NCI-H82 (cell line): ENCODE measurements at regions not wholly inside any gene's neighbourhood (a gene's known extent, or its start where the extent isn't known, plus 50 kb on each side); places are given as distances from the start of the nearest gene placed in this dataset.

Experiments
- DNase-seq: peaks from one replicate; lab custom pipeline; 2025; lab: John Stamatoyannopoulos, UW

GRCh38 chr9:18233311-18233710, 240.6 kb upstream of the ADAMTSL1 start:
- no peak for DNase-seq

- DNase-seq: no peak
Observed at GRCh38 chr9:18233776-18234445, 240.0 kb upstream of the ADAMTSL1 start.

GRCh38 chr9:18235181-18235908, 238.6 kb upstream of the ADAMTSL1 start:
- no peak for DNase-seq

GRCh38 chr9:18236336-18236735, 237.6 kb upstream of the ADAMTSL1 start:
- no peak for DNase-seq

GRCh38 chr9:18237776-18238175, 236.2 kb upstream of the ADAMTSL1 start:
- DNase-seq: peak; percentile 2

GRCh38 chr9:18238254-18238653, 235.7 kb upstream of the ADAMTSL1 start:
- DNase-seq: no peak

- DNase-seq: no peak
Observed at GRCh38 chr9:18238752-18239447, 235.1 kb upstream of the ADAMTSL1 start.

- DNase-seq: no peak
Observed at GRCh38 chr9:18240213-18240612, 233.7 kb upstream of the ADAMTSL1 start.

GRCh38 chr9:18245911-18246310, 228.0 kb upstream of the ADAMTSL1 start:
- DNase-seq: no peak

- DNase-seq: no peak
Observed at GRCh38 chr9:18250053-18250452, 223.9 kb upstream of the ADAMTSL1 start.

- DNase-seq: peak; percentile 0
Observed at GRCh38 chr9:18253950-18254349, 220.0 kb upstream of the ADAMTSL1 start.

GRCh38 chr9:18255158-18255629, 218.8 kb upstream of the ADAMTSL1 start:
- peak; percentile 87 for DNase-seq

- DNase-seq: no peak
Observed at GRCh38 chr9:18255747-18256146, 218.2 kb upstream of the ADAMTSL1 start.

GRCh38 chr9:18256568-18256967, 217.4 kb upstream of the ADAMTSL1 start:
- no peak for DNase-seq

GRCh38 chr9:18260521-18260920, 213.4 kb upstream of the ADAMTSL1 start:
- no peak for DNase-seq

- no peak for DNase-seq
Observed at GRCh38 chr9:18261181-18261580, 212.8 kb upstream of the ADAMTSL1 start.

- no peak for DNase-seq
Observed at GRCh38 chr9:18263377-18263776, 210.6 kb upstream of the ADAMTSL1 start.

GRCh38 chr9:18268381-18268780, 205.6 kb upstream of the ADAMTSL1 start:
- no peak for DNase-seq

- DNase-seq: no peak
Observed at GRCh38 chr9:18269561-18269960, 204.4 kb upstream of the ADAMTSL1 start.

- DNase-seq: no peak
Observed at GRCh38 chr9:18274693-18275092, 199.3 kb upstream of the ADAMTSL1 start.

GRCh38 chr9:18275313-18275990, 198.5 kb upstream of the ADAMTSL1 start:
- no peak for DNase-seq

GRCh38 chr9:18281291-18281690, 192.7 kb upstream of the ADAMTSL1 start:
- DNase-seq: no peak
